ENCODE measurements at regions not wholly inside any gene's neighbourhood (a gene's known extent, or its start where the extent isn't known, plus 50 kb on each side); places are given as distances from the start of the nearest gene placed in this dataset.

DNA sequence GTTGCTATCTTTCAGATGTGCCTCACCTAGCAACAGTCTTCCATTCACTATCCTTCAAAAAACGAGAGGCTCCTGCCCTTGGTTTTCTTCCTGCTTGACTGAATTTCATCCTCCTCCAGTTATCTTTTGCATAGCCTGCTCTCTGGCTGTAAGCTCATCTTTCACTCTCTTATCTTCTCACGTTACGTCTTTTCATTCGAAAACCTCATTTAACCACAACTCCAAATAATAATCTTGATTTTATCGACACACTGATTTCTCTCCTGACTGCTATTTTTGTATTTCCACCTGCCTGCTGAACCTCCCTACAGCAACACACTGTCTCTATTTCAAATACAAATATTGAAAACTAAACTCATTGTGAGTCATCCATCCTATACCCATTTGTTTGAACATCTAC lies 230.7 kb upstream of the TMC3 start:
- no peak for TF ChIP-seq TAF1 (IDR thresholded peaks at IDR 0.05; ENCODE audit: borderline replicate concordance, insufficient read depth, low read length)
- TF ChIP-seq FOXP2 (optimal IDR thresholded peaks at IDR 0.05; ENCODE audit: borderline replicate concordance, extremely low read depth, extremely low read length, insufficient read depth): no peak
- no peak for TF ChIP-seq SIN3A (IDR thresholded peaks at IDR 0.05; ENCODE audit: borderline replicate concordance, insufficient read depth, low read length)
- TF ChIP-seq, protein P1, sequence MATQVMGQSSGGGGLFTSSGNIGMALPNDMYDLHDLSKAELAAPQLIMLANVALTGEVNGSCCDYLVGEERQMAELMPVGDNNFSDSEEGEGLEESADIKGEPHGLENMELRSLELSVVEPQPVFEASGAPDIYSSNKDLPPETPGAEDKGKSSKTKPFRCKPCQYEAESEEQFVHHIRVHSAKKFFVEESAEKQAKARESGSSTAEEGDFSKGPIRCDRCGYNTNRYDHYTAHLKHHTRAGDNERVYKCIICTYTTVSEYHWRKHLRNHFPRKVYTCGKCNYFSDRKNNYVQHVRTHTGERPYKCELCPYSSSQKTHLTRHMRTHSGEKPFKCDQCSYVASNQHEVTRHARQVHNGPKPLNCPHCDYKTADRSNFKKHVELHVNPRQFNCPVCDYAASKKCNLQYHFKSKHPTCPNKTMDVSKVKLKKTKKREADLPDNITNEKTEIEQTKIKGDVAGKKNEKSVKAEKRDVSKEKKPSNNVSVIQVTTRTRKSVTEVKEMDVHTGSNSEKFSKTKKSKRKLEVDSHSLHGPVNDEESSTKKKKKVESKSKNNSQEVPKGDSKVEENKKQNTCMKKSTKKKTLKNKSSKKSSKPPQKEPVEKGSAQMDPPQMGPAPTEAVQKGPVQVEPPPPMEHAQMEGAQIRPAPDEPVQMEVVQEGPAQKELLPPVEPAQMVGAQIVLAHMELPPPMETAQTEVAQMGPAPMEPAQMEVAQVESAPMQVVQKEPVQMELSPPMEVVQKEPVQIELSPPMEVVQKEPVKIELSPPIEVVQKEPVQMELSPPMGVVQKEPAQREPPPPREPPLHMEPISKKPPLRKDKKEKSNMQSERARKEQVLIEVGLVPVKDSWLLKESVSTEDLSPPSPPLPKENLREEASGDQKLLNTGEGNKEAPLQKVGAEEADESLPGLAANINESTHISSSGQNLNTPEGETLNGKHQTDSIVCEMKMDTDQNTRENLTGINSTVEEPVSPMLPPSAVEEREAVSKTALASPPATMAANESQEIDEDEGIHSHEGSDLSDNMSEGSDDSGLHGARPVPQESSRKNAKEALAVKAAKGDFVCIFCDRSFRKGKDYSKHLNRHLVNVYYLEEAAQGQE (IDR thresholded peaks at IDR 0.05; ENCODE audit: insufficient read depth in 1 of 2, low read depth in 2 of 2, low read length in 2 of 2): no peak

- TF ChIP-seq SIN3A (IDR thresholded peaks at IDR 0.05; ENCODE audit: borderline replicate concordance, insufficient read depth, low read length): no peak
- no peak for TF ChIP-seq TAF1 (IDR thresholded peaks at IDR 0.05; ENCODE audit: borderline replicate concordance, insufficient read depth, low read length)
- TF ChIP-seq FOXP2 (optimal IDR thresholded peaks at IDR 0.05; ENCODE audit: borderline replicate concordance, extremely low read depth, extremely low read length, insufficient read depth): no peak
- TF ChIP-seq POLR2AphosphoS5 (IDR thresholded peaks at IDR 0.05; ENCODE audit: low read depth, low read length): no peak
- TF ChIP-seq, protein P1 (IDR thresholded peaks at IDR 0.05; ENCODE audit: insufficient read depth in 1 of 2, low read depth in 2 of 2, low read length in 2 of 2): no peak
Observed at GRCh38 chr15:81596159-81596865, 222.3 kb upstream of the TMC3 start.

DNA sequence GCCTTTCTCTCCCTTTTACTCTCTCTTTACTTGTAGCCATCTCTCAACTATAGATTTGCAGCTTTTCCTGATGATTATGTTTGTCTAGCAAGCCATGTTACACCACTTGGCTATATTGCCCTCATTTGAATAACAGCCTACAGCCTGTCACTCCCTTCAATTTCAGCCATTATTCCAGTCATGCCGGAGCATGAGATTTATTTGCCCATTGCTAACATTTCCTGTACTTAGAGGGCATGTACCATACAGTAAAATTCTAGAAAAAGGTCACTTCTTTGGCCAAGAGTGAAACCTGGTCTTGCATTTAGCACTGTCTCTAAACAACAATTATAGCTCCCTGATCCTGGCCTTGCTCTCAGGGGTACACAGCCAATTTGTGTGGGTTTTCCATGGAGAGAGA lies 221.7 kb upstream of the TMC3 start:
- TF ChIP-seq POLR2AphosphoS5 (IDR thresholded peaks at IDR 0.05; ENCODE audit: low read depth, low read length): no peak
- no peak for TF ChIP-seq FOXP2 (optimal IDR thresholded peaks at IDR 0.05; ENCODE audit: borderline replicate concordance, extremely low read depth, extremely low read length, insufficient read depth)
- no peak for TF ChIP-seq SIN3A (IDR thresholded peaks at IDR 0.05; ENCODE audit: borderline replicate concordance, insufficient read depth, low read length)
- TF ChIP-seq, protein P1 (IDR thresholded peaks at IDR 0.05; ENCODE audit: insufficient read depth in 1 of 2, low read depth in 2 of 2, low read length in 2 of 2): no peak
- no peak for TF ChIP-seq TAF1 (IDR thresholded peaks at IDR 0.05; ENCODE audit: borderline replicate concordance, insufficient read depth, low read length)

DNA sequence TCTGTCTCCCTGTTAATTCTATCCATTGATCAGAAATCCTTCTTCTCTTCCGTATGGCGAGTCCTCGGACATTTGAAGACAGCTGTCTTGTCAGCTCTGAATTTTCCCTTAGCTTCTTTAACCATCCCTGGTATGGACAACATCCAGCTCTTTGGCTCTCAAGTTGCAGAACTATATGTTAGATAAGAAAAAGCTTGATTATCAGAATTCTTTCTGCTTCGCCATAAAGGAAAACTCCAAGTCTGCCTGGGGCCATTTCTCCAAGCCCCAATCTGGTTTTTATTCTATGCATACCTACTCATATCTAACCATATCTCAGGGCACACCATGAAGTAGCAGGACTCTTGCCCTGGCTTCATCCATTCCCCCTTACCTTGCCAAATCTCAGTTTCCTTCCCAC lies 215.7 kb upstream of the TMC3 start:
- no peak for TF ChIP-seq FOXP2 (optimal IDR thresholded peaks at IDR 0.05; ENCODE audit: borderline replicate concordance, extremely low read depth, extremely low read length, insufficient read depth)
- no peak for TF ChIP-seq TAF1 (IDR thresholded peaks at IDR 0.05; ENCODE audit: borderline replicate concordance, insufficient read depth, low read length)
- no peak for TF ChIP-seq POLR2AphosphoS5 (IDR thresholded peaks at IDR 0.05; ENCODE audit: low read depth, low read length)
- TF ChIP-seq, protein P1 (IDR thresholded peaks at IDR 0.05; ENCODE audit: insufficient read depth in 1 of 2, low read depth in 2 of 2, low read length in 2 of 2): no peak
- TF ChIP-seq SIN3A (IDR thresholded peaks at IDR 0.05; ENCODE audit: borderline replicate concordance, insufficient read depth, low read length): no peak

Data from PFSK-1 (cell line).